Osteocyte (in vitro differentiated cells): ENCODE measurements at regions not wholly inside any gene's neighbourhood (a gene's known extent, or its start where the extent isn't known, plus 50 kb on each side); places are given as distances from the start of the nearest gene placed in this dataset.
A peak's percentile ranks its signal among the peaks of the same experiment; 100 is the strongest.
"Not testable (repeated sequence)": the region's sequence is repeated elsewhere in the genome, so short reads cannot be mapped to it uniquely, and the experiment has no call there.

Source experiments
- DNase-seq: peaks from one replicate; pipeline ENCODE4 v3.0.0; 2021; ENCODE audit warnings: mixed read lengths; ENCODE audit not compliant: unreplicated experiment; ENCODE audit errors: extremely low spot score
- H3K27ac Mint-ChIP-seq: one replicate; pipeline ENCODE4 v1.8.0; 2021; ENCODE audit warnings: mild to moderate bottlenecking, mixed read lengths; ENCODE audit not compliant: unreplicated experiment
- H3K27me3 Mint-ChIP-seq: one replicate; pipeline ENCODE4 v1.8.0; 2021; ENCODE audit warnings: mixed read lengths; ENCODE audit not compliant: unreplicated experiment
- H3K36me3 Mint-ChIP-seq: one replicate; pipeline ENCODE4 v1.8.0; 2021; ENCODE audit warnings: mixed read lengths; ENCODE audit not compliant: unreplicated experiment
- H3K4me1 Mint-ChIP-seq: one replicate; pipeline ENCODE4 v1.8.0; 2021; ENCODE audit warnings: mixed read lengths; ENCODE audit not compliant: unreplicated experiment
- H3K4me3 Mint-ChIP-seq: one replicate; pipeline ENCODE4 v1.8.0; 2021; ENCODE audit warnings: mild to moderate bottlenecking, moderate library complexity, mixed read lengths; ENCODE audit not compliant: unreplicated experiment
- H3K9me3 Mint-ChIP-seq: one replicate; pipeline ENCODE4 v1.8.0; 2021; ENCODE audit warnings: mixed read lengths; ENCODE audit not compliant: unreplicated experiment

DNA sequence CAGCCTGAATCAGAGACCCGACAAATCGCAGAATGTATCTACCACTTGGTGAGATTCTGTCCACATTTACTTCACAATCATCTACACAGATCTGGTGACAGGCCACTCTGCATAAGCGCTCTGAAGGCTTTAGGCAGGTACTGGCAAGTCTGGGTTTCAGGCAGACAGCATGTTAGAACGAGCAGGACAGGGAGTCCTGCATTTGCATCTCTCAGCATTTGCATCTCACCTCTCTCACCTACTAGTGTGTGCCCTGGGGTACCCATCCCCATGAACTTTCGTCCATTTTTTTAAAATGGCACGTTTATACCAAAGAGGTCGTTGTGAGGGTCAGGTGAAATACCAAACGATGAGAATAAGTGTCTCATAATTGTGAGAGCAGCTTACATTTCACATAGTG lies 108.2 kb downstream of the SPATA31A1 start:
- not testable (repeated sequence) for H3K27me3 Mint-ChIP-seq, H3K9me3 Mint-ChIP-seq, H3K4me1 Mint-ChIP-seq, DNase-seq, H3K36me3 Mint-ChIP-seq
- H3K27ac Mint-ChIP-seq, result peak overlapping the region; percentile 34
- H3K4me3 Mint-ChIP-seq, result peak overlapping the region; percentile 89

DNA sequence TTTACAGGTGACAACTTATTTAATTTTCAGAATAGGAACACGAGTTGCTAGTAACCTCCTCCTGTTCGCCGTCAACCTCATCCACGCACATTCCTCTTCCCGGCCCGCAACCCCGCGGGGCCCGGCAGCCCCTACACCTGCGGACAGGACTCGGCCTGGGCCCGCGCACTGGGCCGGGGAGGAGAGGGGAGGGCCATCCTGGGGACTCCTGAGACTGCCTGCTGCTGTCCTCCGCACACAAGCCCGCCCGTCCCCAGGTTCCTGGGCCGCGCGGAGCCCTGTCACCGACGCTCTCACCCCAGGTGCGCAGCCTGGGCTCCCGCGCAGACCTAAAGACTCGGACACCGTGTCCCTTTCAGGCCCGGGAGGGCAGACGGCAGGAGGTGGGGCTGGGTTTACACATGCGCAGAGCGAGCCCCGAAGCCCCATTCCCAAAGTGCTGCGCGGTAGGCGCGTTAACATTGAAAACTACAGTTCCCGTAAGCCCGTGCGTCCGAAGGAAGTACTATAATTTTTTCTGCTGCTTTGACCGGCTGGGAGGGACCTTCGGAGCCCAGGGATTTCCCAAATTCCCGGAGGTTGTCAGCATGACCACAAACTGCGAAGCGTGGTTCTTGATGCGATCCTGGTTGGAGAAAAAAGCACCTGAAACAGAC lies 108.8 kb downstream of the SPATA31A1 start:
- H3K27me3 Mint-ChIP-seq, H3K9me3 Mint-ChIP-seq, H3K36me3 Mint-ChIP-seq, H3K4me1 Mint-ChIP-seq: not testable (repeated sequence)
- H3K27ac Mint-ChIP-seq, result peak overlapping the region; percentile 78
- DNase-seq, result peak; percentile 94
- peak overlapping the region; percentile 89 for H3K4me3 Mint-ChIP-seq

GRCh38 chr9:39474499-39474898 lies 119.0 kb downstream of the SPATA31A1 start:
- H3K9me3 Mint-ChIP-seq, H3K4me1 Mint-ChIP-seq, H3K27me3 Mint-ChIP-seq, H3K4me3 Mint-ChIP-seq, DNase-seq, H3K27ac Mint-ChIP-seq, H3K36me3 Mint-ChIP-seq: not testable (repeated sequence)

DNA sequence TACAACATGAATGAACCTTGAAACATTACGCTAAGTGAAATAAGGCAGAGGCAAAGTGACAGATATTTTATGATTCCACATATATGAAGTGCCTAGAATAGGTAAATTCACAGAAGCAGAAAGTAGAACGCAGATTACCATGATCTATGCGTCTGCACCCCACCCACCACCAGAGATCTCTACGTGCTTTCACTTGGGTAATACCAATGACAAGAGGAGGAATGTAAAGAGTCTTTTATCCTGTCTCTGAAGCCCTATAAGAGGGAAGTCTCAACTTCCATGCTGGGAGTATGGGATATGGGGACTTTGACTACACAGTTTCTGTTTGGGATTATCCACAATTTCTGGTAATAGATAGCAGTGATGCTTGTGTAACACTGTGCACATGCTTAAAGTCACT lies 127.6 kb downstream of the SPATA31A1 start:
- not testable (repeated sequence) for DNase-seq, H3K9me3 Mint-ChIP-seq, H3K27ac Mint-ChIP-seq

DNA sequence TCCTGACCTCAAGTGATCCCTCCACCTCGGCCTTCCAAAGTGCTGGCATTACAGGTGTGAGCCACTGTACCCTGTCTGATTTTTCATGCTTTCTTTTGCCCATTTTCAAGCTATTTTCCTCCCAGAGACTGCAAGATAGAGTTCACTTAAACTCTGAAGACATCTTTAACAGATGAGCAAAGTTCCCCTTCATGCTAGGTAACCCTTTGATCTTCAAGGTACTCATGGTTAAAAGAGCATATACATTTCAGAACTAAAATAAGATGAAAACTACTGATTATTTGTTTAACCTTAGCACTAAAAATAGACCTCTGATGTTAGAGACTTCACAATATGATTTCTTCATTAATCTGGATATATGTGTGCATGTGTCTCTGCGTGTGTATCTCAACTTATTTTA lies 128.4 kb downstream of the SPATA31A1 start:
- not testable (repeated sequence) for H3K27ac Mint-ChIP-seq, H3K27me3 Mint-ChIP-seq, H3K36me3 Mint-ChIP-seq, H3K4me1 Mint-ChIP-seq, H3K9me3 Mint-ChIP-seq, H3K4me3 Mint-ChIP-seq, DNase-seq

More for the DNA sequence above, 127.6 kb downstream of the SPATA31A1 start:
- not testable (repeated sequence) for H3K4me3 Mint-ChIP-seq, H3K4me1 Mint-ChIP-seq, H3K27me3 Mint-ChIP-seq, H3K36me3 Mint-ChIP-seq

DNA sequence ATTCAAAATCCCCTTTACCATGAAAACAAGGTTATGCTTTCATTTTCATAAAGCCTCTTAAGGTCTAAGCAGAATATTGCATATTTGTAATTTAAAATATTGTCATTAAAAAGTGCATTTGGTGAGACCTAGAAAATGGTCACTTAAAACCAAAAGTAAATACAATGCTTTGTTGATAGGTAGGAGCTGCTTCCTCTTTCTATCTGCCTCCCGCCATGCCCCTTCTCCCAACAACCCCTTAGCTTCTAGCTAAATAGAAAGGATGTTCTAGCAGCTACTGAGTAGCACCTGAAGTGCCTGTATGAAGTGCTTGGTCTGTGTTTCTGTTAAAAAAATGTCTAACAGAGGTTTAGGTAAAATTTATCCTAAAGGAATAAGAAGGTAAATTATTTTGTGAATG lies 128.8 kb downstream of the SPATA31A1 start:
- H3K27me3 Mint-ChIP-seq, DNase-seq, H3K4me3 Mint-ChIP-seq: not testable (repeated sequence)

DNA sequence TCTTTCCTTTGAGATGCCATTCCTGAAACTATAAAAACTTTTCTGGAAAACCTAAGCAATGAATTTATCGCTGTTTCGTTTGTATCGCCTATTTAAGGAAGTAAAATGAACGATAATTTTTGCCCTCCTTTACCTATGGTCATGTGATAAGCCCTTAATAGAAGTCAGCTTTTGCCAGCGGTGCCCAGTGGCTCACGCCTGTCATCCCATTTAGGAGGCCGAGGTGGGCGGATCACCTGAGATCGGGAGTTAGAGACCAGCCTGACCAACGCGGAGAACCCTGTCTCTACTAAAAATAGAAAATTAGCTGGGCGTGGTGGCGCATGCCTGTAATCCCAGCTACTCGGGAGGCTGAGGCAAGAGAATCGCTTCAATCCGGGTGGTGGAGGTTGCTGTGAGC lies 132.0 kb downstream of the SPATA31A1 start:
- H3K9me3 Mint-ChIP-seq, H3K36me3 Mint-ChIP-seq, H3K27me3 Mint-ChIP-seq, DNase-seq, H3K4me3 Mint-ChIP-seq, H3K4me1 Mint-ChIP-seq, H3K27ac Mint-ChIP-seq: not testable (repeated sequence)

More for the DNA sequence above, 128.8 kb downstream of the SPATA31A1 start:
- H3K9me3 Mint-ChIP-seq, H3K27ac Mint-ChIP-seq, H3K4me1 Mint-ChIP-seq, H3K36me3 Mint-ChIP-seq: not testable (repeated sequence)

- not testable (repeated sequence) for H3K4me1 Mint-ChIP-seq, H3K4me3 Mint-ChIP-seq, H3K27ac Mint-ChIP-seq, H3K36me3 Mint-ChIP-seq, H3K27me3 Mint-ChIP-seq, H3K9me3 Mint-ChIP-seq, DNase-seq
Observed at GRCh38 chr9:39496248-39496647, 140.8 kb downstream of the SPATA31A1 start.

- H3K4me1 Mint-ChIP-seq, H3K36me3 Mint-ChIP-seq, H3K27me3 Mint-ChIP-seq, H3K4me3 Mint-ChIP-seq, DNase-seq, H3K9me3 Mint-ChIP-seq, H3K27ac Mint-ChIP-seq: not testable (repeated sequence)
Observed at GRCh38 chr9:39503178-39503577, 147.7 kb downstream of the SPATA31A1 start.

DNA sequence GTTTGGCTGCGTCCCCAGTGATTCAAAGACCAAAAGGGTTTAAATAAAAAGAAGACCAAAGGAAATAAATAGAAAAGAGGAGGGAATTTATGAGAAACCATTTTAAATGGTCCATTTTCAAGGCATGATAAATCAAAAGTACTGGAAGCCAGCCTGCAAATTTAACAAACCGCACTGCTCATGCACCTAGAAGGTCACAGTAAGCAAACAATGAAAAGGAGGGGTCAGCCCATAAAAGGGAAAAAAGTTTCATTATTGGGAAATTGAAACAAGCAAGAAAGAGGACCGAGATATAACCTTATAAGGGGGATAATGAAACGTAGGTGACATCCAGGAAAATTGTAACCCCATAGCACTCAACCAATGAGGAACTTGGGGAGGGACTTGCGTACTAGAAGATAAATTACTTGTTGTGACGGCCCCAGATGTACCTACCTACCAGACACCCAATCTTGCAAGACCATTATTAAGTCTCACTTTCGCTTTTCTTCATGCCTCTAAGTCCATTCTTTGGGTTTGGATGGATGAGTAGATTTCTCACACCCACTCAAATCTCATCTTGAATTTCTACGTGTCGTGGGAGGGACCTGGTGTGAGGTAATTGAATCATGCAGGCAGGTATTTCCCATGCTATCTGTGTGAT lies 172.0 kb downstream of the SPATA31A1 start:
- not testable (repeated sequence) for DNase-seq, H3K4me1 Mint-ChIP-seq, H3K9me3 Mint-ChIP-seq, H3K4me3 Mint-ChIP-seq, H3K27ac Mint-ChIP-seq, H3K36me3 Mint-ChIP-seq, H3K27me3 Mint-ChIP-seq

DNA sequence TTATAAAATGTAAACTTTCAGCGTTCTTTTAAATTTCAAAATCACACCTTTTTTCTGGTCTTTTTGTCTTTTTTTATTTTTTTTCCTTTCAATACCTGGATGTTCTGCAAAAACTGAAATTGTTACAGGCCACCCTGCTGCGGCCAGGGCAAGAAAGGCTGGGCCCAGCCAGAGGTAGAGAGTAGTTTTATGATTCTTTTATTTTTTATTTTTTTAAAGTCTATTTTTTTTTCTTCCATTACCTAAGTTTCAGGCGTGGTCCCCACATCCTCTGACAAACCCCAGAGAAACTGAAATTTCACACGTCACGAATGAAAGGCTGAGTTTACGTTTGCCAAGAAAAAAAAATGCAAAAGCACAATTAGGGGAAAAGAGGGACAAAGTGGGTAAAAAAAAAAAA lies 177.1 kb downstream of the SPATA31A1 start:
- DNase-seq, H3K27me3 Mint-ChIP-seq, H3K9me3 Mint-ChIP-seq, H3K4me3 Mint-ChIP-seq, H3K4me1 Mint-ChIP-seq, H3K36me3 Mint-ChIP-seq, H3K27ac Mint-ChIP-seq: not testable (repeated sequence)

GRCh38 chr9:39533001-39533762 lies 177.7 kb downstream of the SPATA31A1 start:
- not testable (repeated sequence) for H3K4me1 Mint-ChIP-seq, H3K36me3 Mint-ChIP-seq, DNase-seq, H3K27me3 Mint-ChIP-seq, H3K27ac Mint-ChIP-seq, H3K9me3 Mint-ChIP-seq, H3K4me3 Mint-ChIP-seq
